ENCODE measurements at regions not wholly inside any gene's neighbourhood (a gene's known extent, or its start where the extent isn't known, plus 50 kb on each side); places are given as distances from the start of the nearest gene placed in this dataset.
"Not testable (repeated sequence)": the region's sequence is repeated elsewhere in the genome, so short reads cannot be mapped to it uniquely, and the experiment has no call there.

- intact Hi-C loops (cut with DNase I) = no loop called here
- no peak for DNase-seq
- no peak for ATAC-seq (ENCODE audit: poor library complexity)
Measured at GRCh38 chr9:29118555-29118954, 1545.3 kb upstream of the C9orf72 start.

GRCh38 chr9:29126783-29127182, 1553.5 kb upstream of the C9orf72 start:
- DNase-seq (no peak), ATAC-seq (ENCODE audit: poor library complexity) (no peak)
- intact Hi-C loops (cut with DNase I) = no loop called here

GRCh38 chr9:29129763-29130162, 1556.5 kb upstream of the C9orf72 start:
- DNase-seq = no peak
- ATAC-seq (ENCODE audit: poor library complexity) = no peak
- intact Hi-C loops (cut with DNase I) = no loop called here

- ATAC-seq (ENCODE audit: poor library complexity) (no peak), DNase-seq (no peak)
- intact Hi-C loops (cut with DNase I) = no loop called here
Measured at GRCh38 chr9:29144476-29144875, 1571.2 kb upstream of the C9orf72 start.

- ATAC-seq (ENCODE audit: poor library complexity) (no peak), DNase-seq (no peak)
- intact Hi-C loops (cut with DNase I) = no loop called here
Measured at GRCh38 chr9:29150606-29151005, 1577.3 kb upstream of the C9orf72 start.

- no peak for DNase-seq
- intact Hi-C loops (cut with DNase I) = no loop called here
- no peak for ATAC-seq (ENCODE audit: poor library complexity)
Measured at GRCh38 chr9:29160763-29161353, 1587.6 kb upstream of the C9orf72 start.

GRCh38 chr9:29174136-29174535, 1600.9 kb upstream of the C9orf72 start:
- intact Hi-C loops (cut with DNase I) = no loop called here
- no peak for DNase-seq
- ATAC-seq (ENCODE audit: poor library complexity) = no peak

GRCh38 chr9:29176231-29176630, 1603.0 kb upstream of the C9orf72 start:
- ATAC-seq (ENCODE audit: poor library complexity) = no peak
- DNase-seq = no peak
- intact Hi-C loops (cut with DNase I) = no loop called here

- no peak for DNase-seq
- intact Hi-C loops (cut with DNase I) = no loop called here
- ATAC-seq (ENCODE audit: poor library complexity) = no peak
Measured at GRCh38 chr9:29176786-29177185, 1603.5 kb upstream of the C9orf72 start.

GRCh38 chr9:29183971-29184370, 1610.7 kb upstream of the C9orf72 start:
- ATAC-seq (ENCODE audit: poor library complexity) (no peak), DNase-seq (no peak)
- intact Hi-C loops (cut with DNase I) = no loop called here

GRCh38 chr9:29188771-29189170, 1615.5 kb upstream of the C9orf72 start:
- intact Hi-C loops (cut with DNase I); DNase-seq; ATAC-seq (ENCODE audit: poor library complexity): not testable (repeated sequence)

GRCh38 chr9:29189221-29189620, 1615.9 kb upstream of the C9orf72 start:
- intact Hi-C loops (cut with DNase I); ATAC-seq (ENCODE audit: poor library complexity); DNase-seq: not testable (repeated sequence)

- ATAC-seq (ENCODE audit: poor library complexity) (no peak), DNase-seq (no peak)
- intact Hi-C loops (cut with DNase I) = no loop called here
Measured at GRCh38 chr9:29198861-29199260, 1625.6 kb upstream of the C9orf72 start.

GRCh38 chr9:29199975-29200374, 1626.7 kb upstream of the C9orf72 start:
- intact Hi-C loops (cut with DNase I) = no loop called here
- ATAC-seq (ENCODE audit: poor library complexity) = no peak
- no peak for DNase-seq

- ATAC-seq (ENCODE audit: poor library complexity) (no peak), DNase-seq (no peak)
- intact Hi-C loops (cut with DNase I) = no loop called here
Measured at GRCh38 chr9:29200650-29201049, 1627.4 kb upstream of the C9orf72 start.

GRCh38 chr9:29203244-29203930, 1630.1 kb upstream of the C9orf72 start:
- ATAC-seq (ENCODE audit: poor library complexity) (no peak), DNase-seq (no peak)
- intact Hi-C loops (cut with DNase I) = no loop called here

- intact Hi-C loops (cut with DNase I) = no loop called here
- DNase-seq = no peak
- no peak for ATAC-seq (ENCODE audit: poor library complexity)
Measured at GRCh38 chr9:29208670-29209069, 1635.4 kb upstream of the C9orf72 start.

GRCh38 chr9:29209748-29210291, 1636.5 kb upstream of the C9orf72 start:
- intact Hi-C loops (cut with DNase I) = no loop called here
- ATAC-seq (ENCODE audit: poor library complexity) (no peak), DNase-seq (no peak)

GRCh38 chr9:29211003-29211579, 1637.8 kb upstream of the C9orf72 start:
- ATAC-seq (ENCODE audit: poor library complexity) = no peak
- DNase-seq = no peak
- intact Hi-C loops (cut with DNase I) = no loop called here

Measured in Right ventricle myocardium superior (tissue), 1 donor.